ENCODE measurements at regions not wholly inside any gene's neighbourhood (a gene's known extent, or its start where the extent isn't known, plus 50 kb on each side); places are given as distances from the start of the nearest gene placed in this dataset.
"Not testable (repeated sequence)": the region's sequence is repeated elsewhere in the genome, so short reads cannot be mapped to it uniquely, and the experiment has no call there.

GRCh38 chr14:105713160-105713559 is 186.8 kb downstream of the TMEM121 start:
- TF ChIP-seq POLR2AphosphoS5 (IDR thresholded peaks at IDR 0.05; ENCODE audit: insufficient read depth in 1 of 2, low read depth in 1 of 2); CTCF (IDR thresholded peaks at IDR 0.05); POLR2A (IDR thresholded peaks at IDR 0.05): not testable (repeated sequence)
